Upper lobe of right lung (tissue), 1 donor: ENCODE measurements at regions not wholly inside any gene's neighbourhood (a gene's known extent, or its start where the extent isn't known, plus 50 kb on each side); places are given as distances from the start of the nearest gene placed in this dataset.

Source experiments
- ATAC-seq: fragments of 200-7000 bp; cut with Tn5 transposase; one replicate; pipeline ENCODE4 v1.9.1; 2020; ENCODE audit warnings: mild to moderate bottlenecking, moderate library complexity
- DNase-seq: peaks from one replicate; pipeline ENCODE4 v3.0.0-alpha.2; 2020
- H3K27ac ChIP-seq: fragments of 200-600 bp; one replicate; pipeline ENCODE4 v1.8.0; 2022
- H3K27me3 ChIP-seq: fragments of 200-600 bp; one replicate; pipeline ENCODE4 v1.8.0; 2022; ENCODE audit warnings: mild to moderate bottlenecking
- H3K36me3 ChIP-seq: fragments of 200-600 bp; one replicate; pipeline ENCODE4 v1.8.0; 2022
- H3K4me1 ChIP-seq: fragments of 200-600 bp; one replicate; pipeline ENCODE4 v1.8.0; 2022
- H3K4me3 ChIP-seq: fragments of 200-600 bp; one replicate; pipeline ENCODE4 v1.8.0; 2022; ENCODE audit warnings: mild to moderate bottlenecking
- H3K9me3 ChIP-seq: fragments of 200-600 bp; one replicate; pipeline ENCODE4 v1.8.0; 2022
- intact Hi-C: fragments of 100-400 bp; cut with DNase I; formaldehyde crosslinking; loops from one replicate; pipeline ENCODE4 v1.11.0; 2022
- TF ChIP-seq, protein P1 (sequence below): fragments of 200-600 bp; IDR thresholded peaks from one replicate; pipeline ENCODE4 v1.8.0; 2022; ENCODE audit warnings: antibody characterized with exemption
- donor health status: DM: no; HTN: yes; CAD: no; lungs with severe emphysema.

DNA sequence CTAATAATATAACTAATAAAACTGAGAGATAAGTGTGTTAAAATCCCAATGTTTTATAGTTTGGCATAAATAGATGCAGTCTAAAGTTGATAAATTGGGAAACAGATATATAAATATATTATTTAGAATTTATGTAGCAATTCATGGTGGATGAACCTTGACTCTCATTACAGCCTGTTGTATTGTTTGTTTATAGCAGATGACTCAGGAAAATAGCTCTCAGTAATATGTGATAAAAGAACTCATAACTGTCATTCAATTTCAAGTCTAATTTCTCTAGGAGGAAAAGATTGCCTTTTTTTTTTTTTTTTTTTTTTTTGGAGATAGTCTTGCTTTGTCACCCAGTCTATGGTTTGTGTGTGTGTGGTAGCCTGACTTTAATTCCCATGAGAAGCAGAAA is 603.2 kb upstream of the PKN2 start:
- H3K4me1 ChIP-seq = no peaks in the 10 kb centered on the region
- intact Hi-C loops = no loop called here
- no peak overlapping the region for H3K4me3 ChIP-seq
- H3K27me3 ChIP-seq = no peaks in the 10 kb centered on the region
- no peak overlapping the region for H3K27ac ChIP-seq
- TF ChIP-seq, protein P1, sequence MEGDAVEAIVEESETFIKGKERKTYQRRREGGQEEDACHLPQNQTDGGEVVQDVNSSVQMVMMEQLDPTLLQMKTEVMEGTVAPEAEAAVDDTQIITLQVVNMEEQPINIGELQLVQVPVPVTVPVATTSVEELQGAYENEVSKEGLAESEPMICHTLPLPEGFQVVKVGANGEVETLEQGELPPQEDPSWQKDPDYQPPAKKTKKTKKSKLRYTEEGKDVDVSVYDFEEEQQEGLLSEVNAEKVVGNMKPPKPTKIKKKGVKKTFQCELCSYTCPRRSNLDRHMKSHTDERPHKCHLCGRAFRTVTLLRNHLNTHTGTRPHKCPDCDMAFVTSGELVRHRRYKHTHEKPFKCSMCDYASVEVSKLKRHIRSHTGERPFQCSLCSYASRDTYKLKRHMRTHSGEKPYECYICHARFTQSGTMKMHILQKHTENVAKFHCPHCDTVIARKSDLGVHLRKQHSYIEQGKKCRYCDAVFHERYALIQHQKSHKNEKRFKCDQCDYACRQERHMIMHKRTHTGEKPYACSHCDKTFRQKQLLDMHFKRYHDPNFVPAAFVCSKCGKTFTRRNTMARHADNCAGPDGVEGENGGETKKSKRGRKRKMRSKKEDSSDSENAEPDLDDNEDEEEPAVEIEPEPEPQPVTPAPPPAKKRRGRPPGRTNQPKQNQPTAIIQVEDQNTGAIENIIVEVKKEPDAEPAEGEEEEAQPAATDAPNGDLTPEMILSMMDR = no peak
- H3K9me3 ChIP-seq = peaks cover 6% of the 10 kb centered on the region
- DNase-seq = no peak
- no peak for ATAC-seq
- no peaks in the 10 kb centered on the region for H3K36me3 ChIP-seq

DNA sequence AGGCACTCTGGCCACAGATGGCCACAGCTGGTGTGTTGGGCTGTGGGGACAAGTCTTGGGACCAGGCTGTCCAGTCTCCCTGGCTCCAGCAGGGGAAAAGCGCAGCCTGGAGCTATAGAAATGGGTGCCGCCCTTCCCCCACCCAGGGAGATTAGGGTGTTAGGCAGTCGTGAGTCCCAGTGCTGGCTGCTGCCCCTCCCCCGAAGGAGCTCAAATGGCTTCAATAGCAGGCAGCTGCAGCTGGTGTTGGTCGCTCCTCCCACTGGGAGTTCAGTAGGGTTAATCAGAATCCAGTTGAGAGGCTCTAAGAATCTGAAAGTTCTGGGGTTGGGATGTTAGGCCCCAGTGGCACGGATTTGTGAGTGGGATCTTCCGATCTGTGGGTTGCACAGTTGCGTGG is 595.6 kb upstream of the PKN2 start:
- TF ChIP-seq, protein P1 = no peak
- no peaks in the 10 kb centered on the region for H3K36me3 ChIP-seq
- H3K27me3 ChIP-seq = no peaks in the 10 kb centered on the region
- intact Hi-C loops = no loop called here
- DNase-seq (no peak), ATAC-seq (no peak)
- no peak overlapping the region for H3K27ac ChIP-seq
- H3K4me1 ChIP-seq = no peaks in the 10 kb centered on the region
- H3K9me3 ChIP-seq = peaks cover 6% of the 10 kb centered on the region
- no peak overlapping the region for H3K4me3 ChIP-seq

DNA sequence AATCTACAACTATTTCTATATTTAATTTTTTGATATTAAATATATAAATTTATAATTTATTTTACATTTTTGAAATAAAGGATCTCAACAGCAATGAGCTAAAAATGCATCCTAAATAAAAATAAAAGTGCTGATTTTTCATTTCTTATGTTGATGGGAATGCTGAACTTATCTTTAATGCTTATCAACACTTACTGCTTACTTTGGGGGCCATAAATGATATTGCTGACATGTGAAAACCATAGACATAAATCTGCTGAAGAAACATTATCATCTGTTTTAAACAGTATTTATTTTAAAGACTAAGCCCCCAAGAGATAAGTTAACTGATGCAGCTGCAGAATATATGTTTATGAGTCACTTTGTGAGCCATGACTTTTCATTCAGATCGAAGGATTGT is 594.1 kb upstream of the PKN2 start:
- H3K27me3 ChIP-seq = no peaks in the 10 kb centered on the region
- ATAC-seq (no peak), DNase-seq (no peak)
- H3K27ac ChIP-seq = no peak overlapping the region
- intact Hi-C loops = no loop called here
- no peak overlapping the region for H3K4me3 ChIP-seq
- H3K36me3 ChIP-seq = no peaks in the 10 kb centered on the region
- H3K4me1 ChIP-seq = no peaks in the 10 kb centered on the region
- peaks cover 3% of the 10 kb centered on the region for H3K9me3 ChIP-seq
- TF ChIP-seq, protein P1 = no peak

DNA sequence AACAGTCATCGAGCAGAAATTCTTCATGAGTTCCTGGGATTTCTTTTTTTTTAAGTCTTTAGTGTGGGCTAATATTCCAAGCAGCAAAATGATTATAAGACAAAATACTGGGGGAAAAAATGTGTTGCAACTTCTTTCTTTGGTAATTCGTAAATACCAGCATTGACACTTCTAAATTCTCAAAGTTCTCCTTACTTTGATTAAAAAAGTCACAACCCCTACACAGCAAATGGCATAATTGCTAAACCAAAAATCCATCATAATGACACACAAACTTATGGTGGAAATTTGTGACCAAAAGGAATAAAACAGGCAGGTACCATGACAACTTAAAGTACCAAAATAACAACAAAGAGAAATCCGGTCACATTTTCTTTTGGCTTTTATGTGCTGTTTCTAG is 585.2 kb upstream of the PKN2 start:
- intact Hi-C loops = no loop called here
- no peak for ATAC-seq

DNA sequence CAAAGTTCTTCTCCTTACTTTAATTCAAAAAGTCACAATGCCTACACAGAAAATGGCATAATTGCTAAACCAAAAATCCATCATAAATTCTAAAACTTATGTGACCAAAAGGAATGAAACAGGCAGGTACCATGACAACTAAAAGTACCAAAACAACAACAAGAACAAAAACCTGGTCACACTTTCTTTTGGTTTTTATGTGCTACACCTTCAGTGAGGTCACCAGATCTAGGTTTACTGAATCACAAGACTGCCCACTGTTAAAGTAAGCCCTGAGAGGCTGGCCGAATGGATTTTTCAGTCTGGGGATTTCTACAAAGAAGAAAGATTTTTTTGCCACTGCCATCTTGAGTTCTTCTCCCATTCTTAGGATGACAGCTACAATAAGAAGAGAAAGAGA is 583.0 kb upstream of the PKN2 start:
- ATAC-seq = no peak
- no peaks in the 10 kb centered on the region for H3K4me1 ChIP-seq
- H3K4me3 ChIP-seq = no peak overlapping the region
- no peaks in the 10 kb centered on the region for H3K9me3 ChIP-seq
- no peaks in the 10 kb centered on the region for H3K27me3 ChIP-seq
- intact Hi-C loops = no loop called here
- H3K36me3 ChIP-seq = no peaks in the 10 kb centered on the region
- no peak overlapping the region for H3K27ac ChIP-seq
- DNase-seq = no peak
- TF ChIP-seq, protein P1 = no peak

More for the DNA sequence above, 585.2 kb upstream of the PKN2 start:
- H3K27me3 ChIP-seq = no peaks in the 10 kb centered on the region
- no peak for DNase-seq
- no peaks in the 10 kb centered on the region for H3K4me1 ChIP-seq
- H3K27ac ChIP-seq = no peak overlapping the region
- TF ChIP-seq, protein P1 = no peak
- no peaks in the 10 kb centered on the region for H3K36me3 ChIP-seq
- no peaks in the 10 kb centered on the region for H3K9me3 ChIP-seq
- H3K4me3 ChIP-seq = no peak overlapping the region

DNA sequence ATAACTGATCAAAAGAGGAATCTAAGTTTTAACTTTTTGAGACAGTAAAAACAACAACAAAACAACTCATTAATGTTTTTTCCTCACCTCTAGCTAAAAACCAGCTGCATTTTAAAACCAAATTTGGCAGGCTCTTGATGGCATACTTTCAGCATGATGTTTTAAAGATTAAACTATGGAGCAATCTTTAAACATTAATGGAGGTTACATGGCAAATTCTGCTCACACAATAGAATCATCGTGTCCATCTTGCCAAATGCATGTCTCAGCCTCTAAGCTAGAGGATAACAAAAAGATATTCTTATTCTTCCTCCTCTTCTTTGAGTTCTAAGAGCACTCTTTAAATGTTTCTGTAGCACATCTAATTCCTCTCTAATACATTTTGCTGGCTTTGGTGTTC is 579.8 kb upstream of the PKN2 start:
- no peak for DNase-seq
- no peak overlapping the region for H3K27ac ChIP-seq
- TF ChIP-seq, protein P1 = no peak
- no peak overlapping the region for H3K4me3 ChIP-seq
- H3K27me3 ChIP-seq = no peaks in the 10 kb centered on the region
- ATAC-seq = no peak
- no peaks in the 10 kb centered on the region for H3K36me3 ChIP-seq
- H3K4me1 ChIP-seq = no peaks in the 10 kb centered on the region
- intact Hi-C loops = no loop called here
- H3K9me3 ChIP-seq = no peaks in the 10 kb centered on the region
